Left lung (tissue), 4 donors: ENCODE measurements at regions not wholly inside any gene's neighbourhood (a gene's known extent, or its start where the extent isn't known, plus 50 kb on each side); places are given as distances from the start of the nearest gene placed in this dataset.

Experiments used
- ATAC-seq: fragments of 200-7000 bp; cut with Tn5 transposase; one replicate; pipeline ENCODE4 v1.9.1; 2020; ENCODE audit warnings: moderate library complexity
- DNase-seq, 4 donors: peaks; one replicate each; pipeline ENCODE4 v3.0.0-alpha.2; 2013 to 2020
- H3K27ac ChIP-seq, 2 donors: fragments of 200-600 bp; sonication (generic) in 1 of 2; one replicate each; pipeline versions ENCODE4 v1.5.0 to v1.8.0; 2020 to 2021
- H3K27me3 ChIP-seq, 2 donors: fragments of 200-600 bp; sonication (generic) in 1 of 2; one replicate each; pipeline versions ENCODE4 v1.5.0 to v1.8.0; 2020 to 2021
- H3K36me3 ChIP-seq, 2 donors: fragments of 200-600 bp; sonication (generic) in 1 of 2; one replicate each; pipeline versions ENCODE4 v1.5.0 to v1.8.0; 2020 to 2021
- H3K4me1 ChIP-seq, 2 donors: fragments of 200-600 bp; one replicate each; pipeline ENCODE4 v1.8.0; 2021
- H3K4me3 ChIP-seq, 2 donors: fragments of 200-600 bp; sonication (generic) in 1 of 2; one replicate each; pipeline versions ENCODE4 v1.5.0 to v1.8.0; 2020 to 2021; ENCODE audit warnings: mild to moderate bottlenecking in 1 of 2
- H3K9me3 ChIP-seq, 2 donors: fragments of 200-600 bp; sonication (generic) in 1 of 2; one replicate each; pipeline versions ENCODE4 v1.5.0 to v1.8.0; 2020 to 2021
- intact Hi-C, 2 donors: fragments of 100-400 bp; cut with DNase I; formaldehyde crosslinking; loops; one replicate each; pipeline versions ENCODE4 v1.11.2 to v1.14.2; 2022
- TF ChIP-seq, protein P1 (sequence below), 2 donors: fragments of 200-600 bp; sonication (generic) in 1 of 2; IDR thresholded peaks; one replicate each; pipeline versions ENCODE4 v1.5.0 to v1.8.0; 2021; ENCODE audit warnings: antibody characterized with exemption in 2 of 2
- donor health status: DM: no; HTN: yes; CAD: no.
- donor health status: DM: no; HTN: no; CAD: no.

DNA sequence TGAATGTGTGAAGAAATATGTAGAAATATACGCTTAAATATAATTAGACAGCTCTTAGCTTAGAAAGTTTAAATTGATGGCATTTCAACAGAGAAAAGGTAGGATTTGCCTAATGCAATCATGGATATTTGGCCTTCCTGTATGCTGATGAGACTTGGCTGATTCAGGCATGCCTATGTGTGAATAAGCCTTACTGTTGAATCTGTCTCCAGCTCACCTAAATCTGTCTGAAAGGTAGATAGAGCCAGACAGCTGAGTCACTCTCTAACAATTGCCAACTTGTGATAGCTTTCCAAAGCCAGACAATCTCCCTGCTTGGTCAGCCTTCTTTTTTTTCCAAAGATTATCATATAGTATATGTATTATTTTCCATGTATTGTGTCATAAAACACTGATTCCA is 92.8 kb upstream of the FLRT2 start:
- Histone ChIP-seq H3K9me3 (no peaks in the 10 kb centered on the region), H3K36me3 (no peaks in the 10 kb centered on the region), H3K4me1 (no peaks in the 10 kb centered on the region), H3K27ac (no peak overlapping the region), H3K4me3 (no peak overlapping the region), H3K27me3 (no peaks in the 10 kb centered on the region)
- intact Hi-C loops, result no loop called here
- TF ChIP-seq, protein P1, sequence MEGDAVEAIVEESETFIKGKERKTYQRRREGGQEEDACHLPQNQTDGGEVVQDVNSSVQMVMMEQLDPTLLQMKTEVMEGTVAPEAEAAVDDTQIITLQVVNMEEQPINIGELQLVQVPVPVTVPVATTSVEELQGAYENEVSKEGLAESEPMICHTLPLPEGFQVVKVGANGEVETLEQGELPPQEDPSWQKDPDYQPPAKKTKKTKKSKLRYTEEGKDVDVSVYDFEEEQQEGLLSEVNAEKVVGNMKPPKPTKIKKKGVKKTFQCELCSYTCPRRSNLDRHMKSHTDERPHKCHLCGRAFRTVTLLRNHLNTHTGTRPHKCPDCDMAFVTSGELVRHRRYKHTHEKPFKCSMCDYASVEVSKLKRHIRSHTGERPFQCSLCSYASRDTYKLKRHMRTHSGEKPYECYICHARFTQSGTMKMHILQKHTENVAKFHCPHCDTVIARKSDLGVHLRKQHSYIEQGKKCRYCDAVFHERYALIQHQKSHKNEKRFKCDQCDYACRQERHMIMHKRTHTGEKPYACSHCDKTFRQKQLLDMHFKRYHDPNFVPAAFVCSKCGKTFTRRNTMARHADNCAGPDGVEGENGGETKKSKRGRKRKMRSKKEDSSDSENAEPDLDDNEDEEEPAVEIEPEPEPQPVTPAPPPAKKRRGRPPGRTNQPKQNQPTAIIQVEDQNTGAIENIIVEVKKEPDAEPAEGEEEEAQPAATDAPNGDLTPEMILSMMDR (IDR thresholded peaks at IDR 0.05), result no peak
- ATAC-seq (peak; percentile 52), DNase-seq (no peak)

GRCh38 chr14:85438001-85438400 is 91.9 kb upstream of the FLRT2 start:
- TF ChIP-seq, protein P1 (IDR thresholded peaks at IDR 0.05), result no peak
- H3K4me1 ChIP-seq, result no peaks in the 10 kb centered on the region
- no peaks in the 10 kb centered on the region for H3K27me3 ChIP-seq
- no peak overlapping the region for H3K4me3 ChIP-seq
- no peaks in the 10 kb centered on the region for H3K36me3 ChIP-seq
- H3K27ac ChIP-seq, result no peak overlapping the region
- no peaks in the 10 kb centered on the region for H3K9me3 ChIP-seq
- no peak for ATAC-seq
- no peak for DNase-seq
- intact Hi-C loops, result no loop called here

DNA sequence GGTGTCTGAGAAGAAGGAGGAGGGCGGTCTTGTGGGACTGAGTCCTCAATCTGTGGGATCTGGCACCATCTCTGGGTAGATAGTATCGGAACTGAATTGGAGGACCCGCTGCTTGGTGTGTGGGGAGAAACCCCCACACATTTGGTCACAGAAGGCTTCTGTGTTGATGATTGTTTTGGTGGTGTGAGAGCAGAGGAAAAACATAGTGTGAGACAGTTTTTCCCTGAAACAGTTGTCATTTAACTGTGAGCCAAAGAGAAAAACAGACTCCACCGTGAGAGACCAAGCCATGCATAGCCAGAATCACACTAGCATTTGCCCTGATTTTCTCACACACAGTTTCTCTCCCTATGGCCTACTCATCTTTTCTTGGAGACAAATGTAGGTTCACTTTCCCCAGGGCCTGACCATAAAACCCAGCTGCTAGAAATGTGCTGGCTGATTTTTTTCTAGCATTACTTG is 91.4 kb upstream of the FLRT2 start:
- TF ChIP-seq, protein P1 (IDR thresholded peaks at IDR 0.05), result no peak
- Histone ChIP-seq H3K4me1 (no peaks in the 10 kb centered on the region), H3K9me3 (no peaks in the 10 kb centered on the region), H3K4me3 (no peak overlapping the region), H3K27ac (no peak overlapping the region), H3K27me3 (no peaks in the 10 kb centered on the region), H3K36me3 (no peaks in the 10 kb centered on the region)
- intact Hi-C loops, result no loop called here
- DNase-seq, result no peak
- no peak for ATAC-seq

DNA sequence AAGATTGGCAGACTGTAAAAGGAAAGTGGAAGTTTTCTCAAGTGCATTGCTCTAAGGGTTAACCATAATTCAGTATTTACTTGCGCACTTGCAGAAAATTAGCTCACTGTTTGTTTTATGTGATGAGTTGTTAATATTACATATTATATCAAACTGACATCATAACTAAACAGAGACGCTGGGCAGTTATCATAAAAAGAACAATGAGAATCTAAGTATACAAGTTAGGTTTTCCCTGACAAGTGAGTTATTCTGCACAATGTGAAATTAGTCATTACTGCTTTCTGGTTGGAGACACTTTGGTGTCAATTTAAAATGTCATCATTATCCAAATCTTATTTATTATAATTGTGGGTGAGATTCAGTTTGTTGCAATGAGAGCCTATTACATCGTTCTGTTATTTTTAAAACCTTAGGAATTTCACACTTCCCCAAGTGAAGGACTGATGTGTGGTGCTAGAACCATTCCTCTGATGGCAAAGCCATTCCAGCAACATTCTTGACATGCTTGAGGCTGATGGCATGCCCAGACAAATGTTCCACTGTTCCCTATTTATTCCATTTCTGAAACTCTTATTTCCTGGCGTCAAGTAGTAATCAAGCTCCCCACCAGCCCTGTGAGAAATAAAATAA is 90.1 kb upstream of the FLRT2 start:
- DNase-seq (no peak), ATAC-seq (peak; percentile 49)
- TF ChIP-seq, protein P1 (IDR thresholded peaks at IDR 0.05), result no peak
- Histone ChIP-seq H3K4me1 (peaks cover 0 to 4% of the 10 kb centered on the region in 2 donors), H3K9me3 (no peaks in the 10 kb centered on the region), H3K36me3 (no peaks in the 10 kb centered on the region), H3K4me3 (no peak overlapping the region), H3K27me3 (no peaks in the 10 kb centered on the region), H3K27ac (no peak overlapping the region)
- intact Hi-C loops, result no loop called here

DNA sequence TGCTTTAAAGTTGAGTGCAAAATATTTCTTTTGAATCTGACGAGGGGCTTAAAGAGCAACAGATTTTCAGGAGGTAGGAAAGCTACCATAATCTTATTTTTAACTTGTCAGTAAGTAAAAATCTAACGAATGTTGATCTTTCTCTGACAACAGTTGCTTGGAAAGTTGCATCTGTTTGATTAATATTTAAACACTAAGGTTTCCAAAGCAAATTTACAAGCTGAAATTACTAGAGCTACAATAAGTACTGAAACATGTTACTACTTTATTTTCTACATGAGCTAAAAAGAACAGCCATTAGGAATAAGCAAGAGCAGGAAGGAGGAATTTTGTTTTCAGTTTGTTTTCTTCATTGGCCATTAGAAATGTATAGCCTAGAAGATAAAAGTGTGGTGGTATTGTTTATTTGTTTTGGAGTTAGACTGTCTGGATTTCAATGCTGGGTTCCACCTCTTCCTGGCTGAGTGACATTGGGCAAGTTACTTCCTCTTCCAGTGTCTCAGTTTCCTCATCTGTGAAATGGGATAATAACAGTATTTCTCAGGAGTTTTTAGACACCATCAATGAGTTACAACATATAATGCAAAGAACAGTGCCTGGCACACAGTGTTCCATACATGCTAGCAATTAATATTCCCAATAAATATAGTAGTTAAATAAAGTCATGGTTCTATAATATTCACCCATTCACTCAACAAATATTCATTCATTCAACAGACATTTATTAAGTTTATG is 87.9 kb upstream of the FLRT2 start:
- Histone ChIP-seq H3K27ac (no peak overlapping the region), H3K4me3 (no peak overlapping the region), H3K36me3 (no peaks in the 10 kb centered on the region), H3K9me3 (no peaks in the 10 kb centered on the region), H3K27me3 (no peaks in the 10 kb centered on the region), H3K4me1 (peaks cover 0 to 8% of the 10 kb centered on the region in 2 donors)
- DNase-seq, result no peak
- TF ChIP-seq, protein P1 (IDR thresholded peaks at IDR 0.05), result no peak
- no peak for ATAC-seq
- intact Hi-C loops, result no loop called here
